Glutamatergic neuron (in vitro differentiated cells): ENCODE measurements at regions not wholly inside any gene's neighbourhood (a gene's known extent, or its start where the extent isn't known, plus 50 kb on each side); places are given as distances from the start of the nearest gene placed in this dataset.

Experiments used
- DNase-seq: peaks from one replicate; pipeline ENCODE4 v3.0.0; 2022
- H3K27ac Mint-ChIP-seq: one replicate; pipeline ENCODE4 v1.8.0; 2020; ENCODE audit warnings: mild to moderate bottlenecking, mixed read lengths, inconsistent platforms; ENCODE audit not compliant: unreplicated experiment
- H3K27me3 Mint-ChIP-seq: one replicate; pipeline ENCODE4 v1.8.0; 2020; ENCODE audit warnings: mild to moderate bottlenecking, moderate library complexity, mixed read lengths, inconsistent platforms; ENCODE audit not compliant: unreplicated experiment
- H3K36me3 Mint-ChIP-seq: one replicate; pipeline ENCODE4 v1.8.0; 2020; ENCODE audit warnings: mild to moderate bottlenecking, mixed read lengths, inconsistent platforms; ENCODE audit not compliant: unreplicated experiment
- H3K4me1 Mint-ChIP-seq: one replicate; pipeline ENCODE4 v1.8.0; 2020; ENCODE audit warnings: mild to moderate bottlenecking, low read depth, mixed read lengths, inconsistent platforms; ENCODE audit not compliant: unreplicated experiment
- H3K4me3 Mint-ChIP-seq: one replicate; pipeline ENCODE4 v1.8.0; 2020; ENCODE audit warnings: mild to moderate bottlenecking, mixed read lengths, inconsistent platforms; ENCODE audit not compliant: unreplicated experiment
- H3K9me3 Mint-ChIP-seq: one replicate; pipeline ENCODE4 v1.8.0; 2020; ENCODE audit warnings: mild to moderate bottlenecking, moderate library complexity, mixed read lengths, inconsistent platforms; ENCODE audit not compliant: unreplicated experiment
- CTCF ChIP-seq: fragments of 200-600 bp; sonication (generic); IDR thresholded peaks from one replicate; pipeline ENCODE4 v1.5.0; 2021; ENCODE audit not compliant: partially characterized antibody, unreplicated experiment

GRCh38 chr1:2962541-2962940 lies 58.7 kb upstream of the ACTRT2 start:
- H3K9me3 Mint-ChIP-seq, result peaks cover 4% of the 10 kb centered on the region
- H3K36me3 Mint-ChIP-seq, result no peaks in the 10 kb centered on the region
- H3K27me3 Mint-ChIP-seq, result peaks cover 3% of the 10 kb centered on the region

GRCh38 chr1:2962946-2963345 lies 58.3 kb upstream of the ACTRT2 start:
- DNase-seq, result no peak
- Mint-ChIP-seq H3K4me3 (no peak overlapping the region), H3K27ac (no peak overlapping the region), H3K9me3 (peaks cover 4% of the 10 kb centered on the region), H3K4me1 (no peaks in the 10 kb centered on the region), H3K27me3 (peaks cover 3% of the 10 kb centered on the region), H3K36me3 (no peaks in the 10 kb centered on the region)
- TF ChIP-seq CTCF, result no peak

More at GRCh38 chr1:2962541-2962940, 58.7 kb upstream of the ACTRT2 start:
- TF ChIP-seq CTCF, result no peak
- H3K4me1 Mint-ChIP-seq, result no peaks in the 10 kb centered on the region
- no peak overlapping the region for H3K4me3 Mint-ChIP-seq
- no peak for DNase-seq
- no peak overlapping the region for H3K27ac Mint-ChIP-seq

- H3K27ac Mint-ChIP-seq, result no peak overlapping the region
- no peak for TF ChIP-seq CTCF
- DNase-seq, result no peak
- no peak overlapping the region for H3K4me3 Mint-ChIP-seq
- H3K9me3 Mint-ChIP-seq, result peaks cover 6% of the 10 kb centered on the region
- no peaks in the 10 kb centered on the region for H3K4me1 Mint-ChIP-seq
- no peaks in the 10 kb centered on the region for H3K36me3 Mint-ChIP-seq
- peaks cover 3% of the 10 kb centered on the region for H3K27me3 Mint-ChIP-seq
Measured at GRCh38 chr1:2965676-2966075, 55.6 kb upstream of the ACTRT2 start.

- H3K4me1 Mint-ChIP-seq, result no peaks in the 10 kb centered on the region
- no peaks in the 10 kb centered on the region for H3K36me3 Mint-ChIP-seq
- peaks cover 3% of the 10 kb centered on the region for H3K27me3 Mint-ChIP-seq
- no peak for TF ChIP-seq CTCF
- no peak for DNase-seq
- no peak overlapping the region for H3K4me3 Mint-ChIP-seq
- H3K9me3 Mint-ChIP-seq, result peaks cover 6% of the 10 kb centered on the region
- no peak overlapping the region for H3K27ac Mint-ChIP-seq
Measured at GRCh38 chr1:2966449-2967328, 54.6 kb upstream of the ACTRT2 start.

- no peaks in the 10 kb centered on the region for H3K36me3 Mint-ChIP-seq
- no peak overlapping the region for H3K4me3 Mint-ChIP-seq
- H3K9me3 Mint-ChIP-seq, result peaks cover 2% of the 10 kb centered on the region
- no peaks in the 10 kb centered on the region for H3K4me1 Mint-ChIP-seq
- no peak for TF ChIP-seq CTCF
- no peak overlapping the region for H3K27ac Mint-ChIP-seq
- DNase-seq, result no peak
- H3K27me3 Mint-ChIP-seq, result peaks cover 3% of the 10 kb centered on the region
Measured at GRCh38 chr1:2967329-2967725, 53.9 kb upstream of the ACTRT2 start.
